H1 (cell line): ENCODE measurements at regions not wholly inside any gene's neighbourhood (a gene's known extent, or its start where the extent isn't known, plus 50 kb on each side); places are given as distances from the start of the nearest gene placed in this dataset.

Experiments used
- CBX5 ChIP-seq: fragments of 300-800, 300-1000 bp; sonication (generic); IDR thresholded peaks from 2 replicates; pipeline ENCODE4 v1.7.1; 2016; ENCODE audit warnings: antibody characterized with exemption, low read length, low read depth
- KDM4A ChIP-seq: IDR thresholded peaks from one replicate; pipeline ENCODE4 v1.7.1; 2012; ENCODE audit warnings: low read depth, mild to moderate bottlenecking, moderate library complexity, low read length, inconsistent platforms; ENCODE audit not compliant: severe bottlenecking
- PHF8 ChIP-seq: fragments of 200-600 bp; sonication (generic); conservative IDR thresholded peaks from 2 replicates; pipeline ENCODE4 v1.7.1; 2012; ENCODE audit warnings: low read depth, mild to moderate bottlenecking, inconsistent platforms, low read length, moderate library complexity
- POU5F1 ChIP-seq: IDR thresholded peaks from 2 replicates; pipeline ENCODE4 v1.6.1; 2011; ENCODE audit warnings: low read depth, mild to moderate bottlenecking, low read length, moderate library complexity
- SP4 ChIP-seq: IDR thresholded peaks from 2 replicates; pipeline ENCODE4 v1.6.1; 2012; ENCODE audit warnings: low read length, inconsistent platforms

DNA sequence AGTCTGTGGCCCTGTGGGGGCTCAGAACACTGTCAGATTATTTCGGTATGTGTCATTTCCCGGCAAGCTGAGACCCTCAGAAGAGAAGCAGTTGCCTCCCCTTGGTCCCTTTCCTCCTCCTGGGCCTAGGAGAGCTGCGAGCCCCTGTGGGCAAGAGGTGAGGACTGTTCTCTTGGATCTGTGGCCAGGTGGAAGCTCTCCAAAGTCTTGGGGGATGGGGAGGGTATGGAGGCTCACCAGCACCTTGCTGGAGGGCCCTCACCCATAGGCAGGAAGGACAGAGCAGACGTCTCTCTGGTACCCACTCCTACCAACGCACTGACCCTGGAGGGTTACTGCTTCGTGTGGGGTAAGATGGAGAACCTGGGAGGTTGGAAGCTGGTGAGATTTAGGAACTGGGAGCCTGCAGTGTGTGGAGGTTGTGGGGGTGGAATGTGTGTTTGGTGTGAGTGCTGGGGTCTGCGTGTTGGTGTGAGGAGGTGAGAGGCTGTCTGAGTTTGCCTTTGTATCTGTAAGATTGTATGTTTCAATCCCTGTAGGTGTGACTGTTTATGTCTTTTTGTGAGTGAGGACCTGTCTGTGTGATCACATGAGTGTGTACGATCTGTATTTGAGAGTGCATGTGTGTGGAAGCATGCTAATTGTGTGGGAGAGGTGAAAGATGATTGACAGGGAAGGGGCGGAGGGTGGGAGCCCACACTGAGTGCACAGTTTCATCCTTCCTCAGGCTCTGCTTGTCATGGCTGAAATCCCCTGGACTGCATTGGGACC is 52.4 kb upstream of the PSD2 start (continued):
- TF ChIP-seq CBX5 (no peak), PHF8 (no peak), POU5F1 (no peak), KDM4A (no peak), SP4 (no peak)
- TF ChIP-seq, all 59 proteins: peak for 0
